ENCODE measurements at regions not wholly inside any gene's neighbourhood (a gene's known extent, or its start where the extent isn't known, plus 50 kb on each side); places are given as distances from the start of the nearest gene placed in this dataset.
"Not testable (repeated sequence)": the region's sequence is repeated elsewhere in the genome, so short reads cannot be mapped to it uniquely, and the experiment has no call there.

DNA sequence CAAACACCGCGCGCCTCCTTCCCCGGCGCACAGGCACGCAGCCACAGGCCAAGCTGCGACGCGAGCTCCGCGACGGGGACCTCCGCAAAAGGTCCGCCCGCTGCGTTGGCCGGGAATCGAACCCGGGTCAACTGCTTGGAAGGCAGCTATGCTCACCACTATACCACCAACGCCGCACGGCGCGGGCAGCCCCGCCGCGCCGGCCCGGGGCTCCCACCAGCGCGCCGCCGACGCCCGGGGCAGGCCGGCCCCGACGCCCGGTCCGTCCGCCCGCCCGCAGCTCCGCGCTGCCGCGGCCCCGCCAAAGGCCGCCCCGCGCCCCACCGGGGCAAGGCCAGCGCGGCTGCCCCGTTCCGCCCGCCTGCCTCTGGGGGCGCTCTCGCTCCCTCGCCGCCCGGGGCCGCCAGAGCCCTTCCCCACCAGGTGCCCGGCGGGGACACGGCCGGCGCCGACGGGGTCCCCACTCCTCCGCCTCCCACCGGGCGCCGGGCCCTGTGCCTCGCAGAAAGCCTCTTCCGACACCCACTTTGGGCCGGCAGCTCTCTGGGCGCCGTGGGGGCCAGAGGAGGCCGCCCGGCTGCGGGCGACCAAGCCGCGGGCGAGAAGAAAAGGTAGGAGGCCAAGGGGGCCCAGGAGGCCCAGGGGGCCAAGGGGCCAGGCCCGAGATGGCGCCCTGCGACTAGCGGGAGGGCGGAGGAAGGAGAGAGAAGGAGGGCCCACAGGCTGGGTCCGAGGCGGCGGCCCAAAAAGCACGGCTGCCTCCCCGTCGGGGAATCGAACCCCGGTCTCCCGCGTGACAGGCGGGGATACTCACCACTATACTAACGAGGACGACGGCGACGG is 50.2 kb upstream of the FCGR2A start:
- not testable (repeated sequence) for H3K27ac Mint-ChIP-seq (ENCODE audit: low read depth); H3K36me3 Mint-ChIP-seq (ENCODE audit: insufficient read depth); H3K4me1 Mint-ChIP-seq; H3K4me3 Mint-ChIP-seq; H3K9me3 Mint-ChIP-seq; DNase-seq (ENCODE audit: low spot score in 2 of 2)
- H3K27me3 Mint-ChIP-seq: peaks cover 10% of the 10 kb centered on the region
- ATAC-seq (replicated peaks; ENCODE audit: extremely low read depth, poor library complexity, severe bottlenecking): peak; percentile 14

DNA sequence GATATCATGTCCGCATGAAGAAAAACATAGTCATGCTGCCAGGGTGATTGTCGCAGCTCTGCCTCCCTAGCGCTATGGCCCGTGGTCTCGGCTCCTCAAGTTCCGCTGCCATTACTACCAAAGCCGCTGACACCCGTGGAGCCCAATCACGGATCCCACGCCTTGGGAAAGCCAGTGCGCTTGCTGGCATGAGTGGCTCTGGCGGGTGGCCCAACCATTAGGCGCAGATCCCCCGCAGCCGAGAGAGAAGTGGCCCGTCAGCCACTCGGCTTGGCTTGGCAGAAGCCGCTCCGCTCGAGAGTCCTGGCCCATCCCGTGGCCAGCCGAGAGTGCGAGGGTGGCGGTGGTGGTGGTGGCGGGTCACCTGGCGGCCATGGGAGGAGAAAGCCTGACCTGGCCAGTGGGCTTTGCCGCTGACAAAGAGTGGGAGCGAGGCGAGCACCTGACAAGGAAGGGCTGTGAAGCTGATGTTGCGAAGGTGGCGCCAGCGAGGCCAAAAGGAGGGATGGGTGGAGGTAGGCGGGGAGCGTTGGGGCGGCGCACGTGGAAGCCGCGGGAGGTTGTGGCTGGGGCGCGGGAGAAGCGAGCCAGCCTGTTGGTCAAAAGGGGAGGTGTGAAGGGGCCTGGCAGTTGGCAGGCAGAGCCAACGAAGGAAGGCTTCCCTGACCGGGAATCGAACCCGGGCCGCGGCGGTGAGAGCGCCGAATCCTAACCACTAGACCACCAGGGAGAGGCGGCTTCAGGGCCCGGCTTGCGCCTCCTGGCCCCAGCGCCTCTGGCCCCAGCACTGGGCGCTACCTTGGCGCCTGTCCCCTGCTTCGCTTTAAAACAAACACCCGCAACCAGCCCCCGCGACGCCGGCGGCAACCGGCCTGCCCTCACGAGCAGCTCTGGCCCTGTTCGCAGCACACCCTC is 51.0 kb upstream of the FCGR2A start:
- not testable (repeated sequence) for DNase-seq (ENCODE audit: low spot score in 2 of 2); H3K27ac Mint-ChIP-seq (ENCODE audit: low read depth); H3K9me3 Mint-ChIP-seq; H3K36me3 Mint-ChIP-seq (ENCODE audit: insufficient read depth); H3K4me3 Mint-ChIP-seq; H3K4me1 Mint-ChIP-seq
- peaks cover 10% of the 10 kb centered on the region for H3K27me3 Mint-ChIP-seq
- ATAC-seq (replicated peaks; ENCODE audit: extremely low read depth, poor library complexity, severe bottlenecking): peak; percentile 16

DNA sequence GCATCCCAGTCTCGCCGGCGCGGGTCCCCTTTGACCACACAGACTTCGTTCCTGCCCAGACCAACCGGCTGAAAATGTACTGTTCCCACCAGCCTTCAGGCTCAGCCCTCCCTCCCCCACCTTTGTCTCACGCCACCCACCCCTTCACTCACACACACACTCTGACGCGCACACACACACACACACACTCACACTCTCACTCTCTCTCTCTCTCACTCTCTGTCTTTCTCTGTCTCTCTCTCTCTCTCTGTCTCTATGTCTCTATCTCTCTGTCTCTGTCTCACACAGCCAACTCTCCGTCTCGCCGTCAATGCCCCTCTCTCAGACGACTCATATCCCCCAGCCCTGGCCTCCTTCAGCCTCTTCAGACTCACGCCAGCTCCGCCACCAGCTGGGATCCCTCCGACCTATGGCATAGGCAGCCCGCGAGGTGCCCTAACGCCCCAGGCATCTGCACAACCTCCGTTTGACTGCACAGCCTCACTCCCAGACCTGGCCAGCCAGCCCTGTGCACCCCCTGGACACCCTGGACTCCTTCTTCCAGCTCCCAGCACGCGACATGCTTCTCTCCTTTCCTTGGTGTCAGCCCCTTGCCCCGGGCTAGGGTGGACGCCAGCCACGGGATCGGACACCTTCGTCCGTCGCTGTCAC is 53.4 kb upstream of the FCGR2A start:
- not testable (repeated sequence) for DNase-seq (ENCODE audit: low spot score in 2 of 2); H3K27ac Mint-ChIP-seq (ENCODE audit: low read depth); H3K27me3 Mint-ChIP-seq; ATAC-seq (replicated peaks; ENCODE audit: extremely low read depth, poor library complexity, severe bottlenecking); H3K9me3 Mint-ChIP-seq; H3K4me1 Mint-ChIP-seq; H3K36me3 Mint-ChIP-seq (ENCODE audit: insufficient read depth); H3K4me3 Mint-ChIP-seq

DNA sequence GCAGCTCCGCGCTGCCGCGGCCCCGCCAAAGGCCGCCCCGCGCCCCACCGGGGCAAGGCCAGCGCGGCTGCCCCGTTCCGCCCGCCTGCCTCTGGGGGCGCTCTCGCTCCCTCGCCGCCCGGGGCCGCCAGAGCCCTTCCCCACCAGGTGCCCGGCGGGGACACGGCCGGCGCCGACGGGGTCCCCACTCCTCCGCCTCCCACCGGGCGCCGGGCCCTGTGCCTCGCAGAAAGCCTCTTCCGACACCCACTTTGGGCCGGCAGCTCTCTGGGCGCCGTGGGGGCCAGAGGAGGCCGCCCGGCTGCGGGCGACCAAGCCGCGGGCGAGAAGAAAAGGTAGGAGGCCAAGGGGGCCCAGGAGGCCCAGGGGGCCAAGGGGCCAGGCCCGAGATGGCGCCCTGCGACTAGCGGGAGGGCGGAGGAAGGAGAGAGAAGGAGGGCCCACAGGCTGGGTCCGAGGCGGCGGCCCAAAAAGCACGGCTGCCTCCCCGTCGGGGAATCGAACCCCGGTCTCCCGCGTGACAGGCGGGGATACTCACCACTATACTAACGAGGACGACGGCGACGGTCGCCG is 57.4 kb upstream of the FCGR2A start:
- ATAC-seq (replicated peaks; ENCODE audit: extremely low read depth, poor library complexity, severe bottlenecking); DNase-seq (ENCODE audit: low spot score in 2 of 2); H3K4me1 Mint-ChIP-seq; H3K36me3 Mint-ChIP-seq (ENCODE audit: insufficient read depth); H3K27me3 Mint-ChIP-seq; H3K27ac Mint-ChIP-seq (ENCODE audit: low read depth); H3K9me3 Mint-ChIP-seq; H3K4me3 Mint-ChIP-seq: not testable (repeated sequence)

DNA sequence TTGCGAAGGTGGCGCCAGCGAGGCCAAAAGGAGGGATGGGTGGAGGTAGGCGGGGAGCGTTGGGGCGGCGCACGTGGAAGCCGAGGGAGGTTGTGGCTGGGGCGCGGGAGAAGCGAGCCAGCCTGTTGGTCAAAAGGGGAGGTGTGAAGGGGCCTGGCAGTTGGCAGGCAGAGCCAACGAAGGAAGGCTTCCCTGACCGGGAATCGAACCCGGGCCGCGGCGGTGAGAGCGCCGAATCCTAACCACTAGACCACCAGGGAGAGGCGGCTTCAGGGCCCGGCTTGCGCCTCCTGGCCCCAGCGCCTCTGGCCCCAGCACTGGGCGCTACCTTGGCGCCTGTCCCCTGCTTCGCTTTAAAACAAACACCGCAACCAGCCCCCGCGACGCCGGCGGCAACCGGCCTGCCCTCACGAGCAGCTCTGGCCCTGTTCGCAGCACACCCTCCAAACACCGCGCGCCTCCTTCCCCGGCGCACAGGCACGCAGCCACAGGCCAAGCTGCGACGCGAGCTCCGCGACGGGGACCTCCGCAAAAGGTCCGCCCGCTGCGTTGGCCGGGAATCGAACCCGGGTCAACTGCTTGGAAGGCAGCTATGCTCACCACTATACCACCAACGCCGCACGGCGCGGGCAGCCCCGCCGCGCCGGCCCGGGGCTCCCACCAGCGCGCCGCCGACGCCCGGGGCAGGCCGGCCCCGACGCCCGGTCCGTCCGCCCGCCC is 58.1 kb upstream of the FCGR2A start:
- ATAC-seq (replicated peaks; ENCODE audit: extremely low read depth, poor library complexity, severe bottlenecking): peak; percentile 5
- DNase-seq (ENCODE audit: low spot score in 2 of 2); H3K36me3 Mint-ChIP-seq (ENCODE audit: insufficient read depth); H3K27ac Mint-ChIP-seq (ENCODE audit: low read depth); H3K4me1 Mint-ChIP-seq; H3K4me3 Mint-ChIP-seq; H3K27me3 Mint-ChIP-seq; H3K9me3 Mint-ChIP-seq: not testable (repeated sequence)

DNA sequence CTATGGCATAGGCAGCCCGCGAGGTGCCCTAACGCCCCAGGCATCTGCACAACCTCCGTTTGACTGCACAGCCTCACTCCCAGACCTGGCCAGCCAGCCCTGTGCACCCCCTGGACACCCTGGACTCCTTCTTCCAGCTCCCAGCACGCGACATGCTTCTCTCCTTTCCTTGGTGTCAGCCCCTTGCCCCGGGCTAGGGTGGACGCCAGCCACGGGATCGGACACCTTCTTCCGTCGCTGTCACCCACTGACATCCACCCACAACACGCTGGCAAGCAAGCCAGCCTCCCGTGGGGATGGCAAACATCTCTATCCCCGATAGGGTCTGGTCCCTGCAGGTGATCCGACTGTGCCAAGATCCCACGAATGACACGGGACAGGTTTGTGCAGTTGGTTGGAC is 60.5 kb upstream of the FCGR2A start:
- not testable (repeated sequence) for H3K27ac Mint-ChIP-seq (ENCODE audit: low read depth); H3K9me3 Mint-ChIP-seq; ATAC-seq (replicated peaks; ENCODE audit: extremely low read depth, poor library complexity, severe bottlenecking); H3K36me3 Mint-ChIP-seq (ENCODE audit: insufficient read depth); H3K4me3 Mint-ChIP-seq; H3K4me1 Mint-ChIP-seq
- peak in 1 of 2 donors; percentile 38 for DNase-seq (ENCODE audit: low spot score in 2 of 2)
- H3K27me3 Mint-ChIP-seq: peaks cover 13% of the 10 kb centered on the region

DNA sequence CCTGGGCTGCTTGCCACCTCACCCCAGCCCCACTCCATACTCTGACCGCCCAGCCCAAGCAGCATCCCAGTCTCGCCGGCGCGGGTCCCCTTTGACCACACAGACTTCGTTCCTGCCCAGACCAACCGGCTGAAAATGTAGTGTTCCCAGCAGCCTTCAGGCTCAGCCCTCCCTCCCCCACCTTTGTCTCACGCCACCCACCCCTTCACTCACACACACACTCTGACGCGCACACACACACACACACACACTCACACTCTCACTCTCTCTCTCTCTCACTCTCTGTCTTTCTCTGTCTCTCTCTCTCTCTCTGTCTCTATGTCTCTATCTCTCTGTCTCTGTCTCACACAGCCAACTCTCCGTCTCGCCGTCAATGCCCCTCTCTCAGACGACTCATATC is 61.0 kb upstream of the FCGR2A start:
- not testable (repeated sequence) for H3K9me3 Mint-ChIP-seq; H3K4me3 Mint-ChIP-seq; H3K4me1 Mint-ChIP-seq; ATAC-seq (replicated peaks; ENCODE audit: extremely low read depth, poor library complexity, severe bottlenecking); H3K27ac Mint-ChIP-seq (ENCODE audit: low read depth); DNase-seq (ENCODE audit: low spot score in 2 of 2); H3K36me3 Mint-ChIP-seq (ENCODE audit: insufficient read depth)
- H3K27me3 Mint-ChIP-seq: peaks cover 18% of the 10 kb centered on the region

DNA sequence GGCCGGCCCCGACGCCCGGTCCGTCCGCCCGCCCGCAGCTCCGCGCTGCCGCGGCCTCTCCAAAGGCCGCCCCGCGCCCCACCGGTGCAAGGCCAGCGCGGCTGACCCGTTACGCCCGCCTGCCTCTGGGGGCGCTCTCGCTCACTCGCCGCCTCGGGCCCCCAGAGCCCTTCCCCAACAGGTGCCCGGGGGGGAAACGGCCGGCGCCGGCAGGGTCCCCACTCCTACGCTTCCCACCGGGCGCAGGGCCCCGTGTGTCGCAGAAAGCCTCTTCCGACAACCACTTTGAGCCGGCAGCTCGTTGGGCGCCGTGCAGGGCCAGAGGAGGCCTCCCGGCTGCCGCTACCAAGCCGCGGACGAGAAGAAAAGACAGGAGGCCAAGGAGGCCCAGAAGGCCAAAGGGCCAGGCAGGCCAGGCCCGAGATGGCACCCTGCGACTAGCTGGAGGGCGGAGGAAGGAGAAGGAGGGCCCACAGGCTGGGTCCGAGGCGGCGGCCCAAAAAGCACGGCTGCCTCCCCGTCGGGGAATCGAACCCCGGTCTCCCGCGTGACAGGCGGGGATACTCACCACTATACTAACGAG is 64.9 kb upstream of the FCGR2A start:
- Mint-ChIP-seq H3K4me1 (peaks cover 9% of the 10 kb centered on the region), H3K4me3 (peak overlapping the region; percentile 80), H3K27ac (ENCODE audit: low read depth) (peak overlapping the region; percentile 72), H3K9me3 (no peaks in the 10 kb centered on the region), H3K36me3 (ENCODE audit: insufficient read depth) (peaks cover 9% of the 10 kb centered on the region), H3K27me3 (peaks cover 43% of the 10 kb centered on the region)
- ATAC-seq (replicated peaks; ENCODE audit: extremely low read depth, poor library complexity, severe bottlenecking) (peak; percentile 15), DNase-seq (ENCODE audit: low spot score in 2 of 2) (peak; percentile 33 to 34)

DNA sequence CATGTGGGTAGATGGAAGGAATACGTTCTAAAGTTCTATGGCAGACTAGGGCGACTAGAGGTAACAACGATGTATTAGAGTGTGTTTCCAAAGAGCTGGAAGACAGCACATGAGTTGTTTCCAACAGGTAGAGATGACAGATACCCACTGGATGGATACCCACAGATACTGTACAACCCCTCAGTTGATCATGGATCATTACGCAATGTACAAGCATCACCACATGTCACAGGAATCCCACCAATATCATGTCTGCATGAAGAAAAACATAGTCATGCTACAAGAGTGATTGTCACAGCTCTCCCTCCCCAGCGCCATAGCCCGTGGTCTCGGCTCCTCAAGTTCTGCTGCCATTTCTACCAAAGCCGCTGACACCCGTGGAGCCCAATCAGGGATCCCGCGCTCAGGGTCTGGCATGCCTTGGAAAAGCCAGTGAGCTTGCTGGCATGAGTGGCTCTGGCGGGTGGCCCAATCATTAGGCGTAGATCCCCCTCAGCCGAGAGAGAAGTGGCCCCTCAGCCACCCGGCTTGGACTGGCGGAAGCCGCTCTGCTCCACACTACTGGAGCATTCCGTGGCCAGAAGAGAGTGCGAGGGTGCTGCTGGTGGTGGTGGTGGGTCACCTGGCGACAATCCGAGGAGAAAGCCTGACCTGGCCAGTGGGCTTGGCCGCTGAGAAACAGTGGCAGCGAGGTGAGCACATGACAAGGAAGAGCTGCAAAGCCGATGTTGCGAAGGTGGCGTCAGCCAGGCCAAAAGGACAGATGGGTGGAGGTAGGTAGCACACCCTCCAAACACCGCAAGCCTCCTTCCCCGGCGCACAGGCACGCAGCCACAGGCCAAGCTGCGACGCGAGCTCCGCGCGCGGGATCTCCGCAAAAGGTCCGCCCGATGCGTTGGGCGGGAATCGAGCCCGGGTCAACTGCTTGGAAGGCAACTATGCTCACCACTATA is 65.7 kb upstream of the FCGR2A start:
- H3K4me1 Mint-ChIP-seq: peaks cover 9% of the 10 kb centered on the region
- DNase-seq (ENCODE audit: low spot score in 2 of 2): no peak
- no peaks in the 10 kb centered on the region for H3K9me3 Mint-ChIP-seq
- peaks cover 9% of the 10 kb centered on the region for H3K36me3 Mint-ChIP-seq (ENCODE audit: insufficient read depth)
- peaks cover 48% of the 10 kb centered on the region for H3K27me3 Mint-ChIP-seq
- H3K4me3 Mint-ChIP-seq: peak overlapping the region; percentile 80
- ATAC-seq (replicated peaks; ENCODE audit: extremely low read depth, poor library complexity, severe bottlenecking): no peak
- H3K27ac Mint-ChIP-seq (ENCODE audit: low read depth): no peak overlapping the region

DNA sequence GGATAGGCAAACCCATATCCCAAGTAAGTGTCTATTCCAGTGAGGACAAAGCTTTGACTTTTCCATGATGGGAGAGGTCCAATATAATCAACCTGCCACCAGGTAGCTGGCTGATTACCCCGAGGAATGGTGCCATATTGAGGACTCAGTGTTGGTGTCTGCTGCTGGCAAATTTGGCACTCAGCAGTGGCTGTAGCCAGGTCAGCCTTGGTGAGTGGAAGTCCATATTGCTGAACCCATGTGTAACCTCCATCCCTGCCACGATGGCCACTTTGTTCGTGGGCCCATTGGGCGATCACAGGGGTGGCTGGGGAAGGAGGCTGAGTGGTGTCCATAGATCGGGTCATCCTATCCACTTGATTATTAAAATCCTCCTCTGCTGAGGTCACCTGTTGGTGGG is 65.5 kb upstream of the CFAP126 start:
- H3K4me1 Mint-ChIP-seq; ATAC-seq (replicated peaks; ENCODE audit: extremely low read depth, poor library complexity, severe bottlenecking); H3K27ac Mint-ChIP-seq (ENCODE audit: low read depth); H3K9me3 Mint-ChIP-seq; H3K36me3 Mint-ChIP-seq (ENCODE audit: insufficient read depth); DNase-seq (ENCODE audit: low spot score in 2 of 2); H3K4me3 Mint-ChIP-seq: not testable (repeated sequence)
- H3K27me3 Mint-ChIP-seq: peaks cover 72% of the 10 kb centered on the region

DNA sequence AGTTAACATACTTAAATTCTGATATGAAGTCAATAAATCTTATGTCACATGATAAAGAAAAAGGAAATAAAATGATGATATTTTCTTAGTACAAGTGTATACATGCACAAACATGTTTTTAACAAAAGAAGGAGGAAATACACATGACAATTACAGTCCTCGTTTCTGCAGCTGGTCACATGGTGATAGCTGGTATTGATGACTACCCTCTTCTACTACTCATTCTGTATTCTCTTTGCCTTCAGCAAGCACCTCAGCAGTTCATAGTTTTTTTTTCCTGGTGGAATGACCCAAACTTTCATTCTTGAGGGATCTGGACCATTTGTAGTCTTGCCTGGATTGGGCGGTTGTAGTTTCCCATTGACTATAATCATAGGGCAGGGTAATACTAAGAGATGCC is 64.4 kb upstream of the CFAP126 start:
- peaks cover 16% of the 10 kb centered on the region for H3K36me3 Mint-ChIP-seq (ENCODE audit: insufficient read depth)
- H3K4me3 Mint-ChIP-seq: no peak overlapping the region
- H3K9me3 Mint-ChIP-seq: no peaks in the 10 kb centered on the region
- H3K4me1 Mint-ChIP-seq: peaks cover 13% of the 10 kb centered on the region
- H3K27ac Mint-ChIP-seq (ENCODE audit: low read depth): no peak overlapping the region
- DNase-seq (ENCODE audit: low spot score in 2 of 2) (no peak), ATAC-seq (replicated peaks; ENCODE audit: extremely low read depth, poor library complexity, severe bottlenecking) (no peak)
- H3K27me3 Mint-ChIP-seq: peaks cover 72% of the 10 kb centered on the region
